Breast epithelium (tissue), 3 donors: ENCODE measurements at regions not wholly inside any gene's neighbourhood (a gene's known extent, or its start where the extent isn't known, plus 50 kb on each side); places are given as distances from the start of the nearest gene placed in this dataset.
A peak's percentile ranks its signal among the peaks of the same experiment; 100 is the strongest.

Source experiments
- POLR2A ChIP-seq: fragments of 450-650 bp; IDR thresholded peaks from one replicate; pipeline ENCODE4 v1.6.1; 2016; ENCODE audit warnings: antibody characterized with exemption, mild to moderate bottlenecking, moderate library complexity
- POLR2AphosphoS5 ChIP-seq, 3 donors: sonication (generic); formaldehyde crosslinking; IDR thresholded peaks; one replicate each; pipeline ENCODE4 v1.6.1; 2017; ENCODE audit warnings: antibody characterized with exemption in 3 of 3
- TF ChIP-seq, protein P1 (sequence below), 3 donors: fragments of 450-650 bp; IDR thresholded peaks; one replicate each; pipeline ENCODE4 v1.5.1; 2016 to 2017; ENCODE audit warnings: antibody characterized with exemption in 3 of 3, mild to moderate bottlenecking in 3 of 3, moderate library complexity in 3 of 3

DNA sequence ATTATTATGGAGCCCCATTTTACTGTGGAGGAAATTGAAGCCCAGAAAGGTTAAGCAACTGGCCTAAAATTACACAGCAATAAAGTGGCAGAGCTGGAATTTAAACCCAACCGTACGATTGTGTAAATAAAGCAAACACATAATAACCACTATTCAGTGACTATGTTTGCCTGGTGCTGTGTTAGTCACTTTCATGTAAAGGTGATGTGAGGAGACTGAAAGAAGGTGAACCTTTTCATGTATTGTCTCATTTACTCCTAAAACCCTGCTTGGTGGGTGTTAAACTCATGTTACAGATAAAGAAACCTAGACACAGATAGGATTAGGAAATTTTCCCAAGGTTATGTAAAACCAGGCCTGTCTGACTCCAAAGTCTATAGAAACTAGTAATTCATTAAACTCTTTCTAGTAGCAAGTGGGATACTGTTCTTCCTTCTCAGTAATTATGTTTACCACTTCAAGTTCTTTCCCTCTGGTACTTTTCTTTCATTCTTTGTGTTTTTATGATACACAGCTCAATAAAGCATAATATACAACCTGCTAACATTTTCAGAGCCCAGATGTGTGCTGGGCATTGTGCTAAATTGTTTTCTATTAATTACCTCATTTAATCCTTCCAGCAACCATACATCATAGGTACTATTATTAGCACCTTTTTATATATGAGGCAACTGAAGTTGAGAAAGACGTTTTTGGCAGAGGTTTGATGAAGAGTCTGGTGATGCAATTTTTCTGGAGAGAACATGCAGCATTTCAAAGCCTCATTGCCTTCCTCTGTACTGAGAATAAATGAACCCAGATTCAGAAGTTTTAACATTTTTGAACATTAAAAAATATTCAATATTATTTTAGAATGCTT lies 202.7 kb downstream of the SPRY1 start:
- TF ChIP-seq, protein P1, sequence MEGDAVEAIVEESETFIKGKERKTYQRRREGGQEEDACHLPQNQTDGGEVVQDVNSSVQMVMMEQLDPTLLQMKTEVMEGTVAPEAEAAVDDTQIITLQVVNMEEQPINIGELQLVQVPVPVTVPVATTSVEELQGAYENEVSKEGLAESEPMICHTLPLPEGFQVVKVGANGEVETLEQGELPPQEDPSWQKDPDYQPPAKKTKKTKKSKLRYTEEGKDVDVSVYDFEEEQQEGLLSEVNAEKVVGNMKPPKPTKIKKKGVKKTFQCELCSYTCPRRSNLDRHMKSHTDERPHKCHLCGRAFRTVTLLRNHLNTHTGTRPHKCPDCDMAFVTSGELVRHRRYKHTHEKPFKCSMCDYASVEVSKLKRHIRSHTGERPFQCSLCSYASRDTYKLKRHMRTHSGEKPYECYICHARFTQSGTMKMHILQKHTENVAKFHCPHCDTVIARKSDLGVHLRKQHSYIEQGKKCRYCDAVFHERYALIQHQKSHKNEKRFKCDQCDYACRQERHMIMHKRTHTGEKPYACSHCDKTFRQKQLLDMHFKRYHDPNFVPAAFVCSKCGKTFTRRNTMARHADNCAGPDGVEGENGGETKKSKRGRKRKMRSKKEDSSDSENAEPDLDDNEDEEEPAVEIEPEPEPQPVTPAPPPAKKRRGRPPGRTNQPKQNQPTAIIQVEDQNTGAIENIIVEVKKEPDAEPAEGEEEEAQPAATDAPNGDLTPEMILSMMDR (IDR thresholded peaks at IDR 0.05) = no peak
- TF ChIP-seq POLR2AphosphoS5 (IDR thresholded peaks at IDR 0.05) (peak in 1 of 3 donors; percentile 51), POLR2A (no peak)
